Panc1 (cell line): ENCODE measurements at regions not wholly inside any gene's neighbourhood (a gene's known extent, or its start where the extent isn't known, plus 50 kb on each side); places are given as distances from the start of the nearest gene placed in this dataset.

Experiments
- CTCF ChIP-seq: fragments of 450-650 bp; IDR thresholded peaks from 2 replicates; pipeline ENCODE4 v1.5.1; 2017; ENCODE audit warnings: mild to moderate bottlenecking
- POLR2AphosphoS5 ChIP-seq: IDR thresholded peaks from 2 replicates; pipeline ENCODE4 v1.6.1; 2012; ENCODE audit warnings: mild to moderate bottlenecking, low read depth, low read length, moderate library complexity

- TF ChIP-seq CTCF, result no peak
- no peak for TF ChIP-seq POLR2AphosphoS5
These were observed 81.1 kb upstream of the CD302 start for GRCh38 chr2:159879051-159879604.
